ENCODE measurements at regions not wholly inside any gene's neighbourhood (a gene's known extent, or its start where the extent isn't known, plus 50 kb on each side); places are given as distances from the start of the nearest gene placed in this dataset.

DNA sequence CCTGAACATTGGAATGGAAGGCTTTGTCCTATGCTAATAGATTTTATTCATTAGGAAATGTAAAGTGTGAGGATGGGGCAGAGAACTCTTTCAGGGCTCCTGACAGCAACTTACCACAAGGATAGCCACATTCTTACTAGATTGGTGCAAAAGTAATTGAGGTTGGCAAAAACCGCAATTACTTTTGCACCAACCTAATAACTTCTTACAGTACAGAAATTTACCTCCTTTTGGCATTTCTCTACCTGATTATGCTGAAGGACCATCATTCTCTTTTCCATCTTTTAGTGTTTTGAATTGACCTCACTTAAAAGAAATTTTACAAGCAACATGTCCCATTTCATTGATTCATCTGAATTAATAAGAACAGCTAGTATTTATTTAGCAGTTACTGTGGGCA, 109.2 kb upstream of the AP1S2 start:
- H3K9me2 ChIP-seq = no peaks in the 10 kb centered on the region
- no peak overlapping the region for H3K4me2 ChIP-seq
- no peaks in the 10 kb centered on the region; the same call in 1 of the 2 replicates for H3K9me3 ChIP-seq
- CTCF ChIA-PET = no interaction called here
- H4K20me1 ChIP-seq (ENCODE audit: insufficient read depth) = no peaks in the 10 kb centered on the region
- POLR2A ChIA-PET = no interaction called here
- no peak overlapping the region for H3K4me3 ChIP-seq (ENCODE audit: low read depth in 2 of 2, low read length in 1 of 2)
- no peaks in the 10 kb centered on the region for H3K36me3 ChIP-seq (replicated peaks in 1 of 2; ENCODE audit: control insufficient read depth in 1 of 2, insufficient read depth in 2 of 2, low read length in 1 of 2)
- DNase-seq = no peak
- no peak overlapping the region for H3K27ac ChIP-seq (ENCODE audit: low read depth in 2 of 2, low read length in 1 of 2)
- no peak overlapping the region for H2AFZ ChIP-seq (ENCODE audit: low read depth)
- no peak overlapping the region for H3K9ac ChIP-seq
- WGBS (ENCODE audit: low lambda C conversion rate) = 39% methylated on average over 1 of the region's 1 CpG
- H3K79me2 ChIP-seq (ENCODE audit: insufficient read depth) = no peaks in the 10 kb centered on the region
- H3K27me3 ChIP-seq (ENCODE audit: insufficient read depth) = no peaks in the 10 kb centered on the region
- H3K4me1 ChIP-seq (ENCODE audit: control insufficient read depth in 1 of 2, insufficient read depth in 2 of 2, low read depth in 1 of 2, low read length in 1 of 2) = no peaks in the 10 kb centered on the region
- TF ChIP-seq ELF1 (IDR thresholded peaks at IDR 0.05) = no peak
- no peak for TF ChIP-seq EZH2phosphoT487 (IDR thresholded peaks at IDR 0.05; ENCODE audit: borderline replicate concordance, low read depth)
- no peak for TF ChIP-seq TEAD4 (IDR thresholded peaks at IDR 0.05; ENCODE audit: borderline replicate concordance, insufficient read depth)
- TF ChIP-seq, protein P1, sequence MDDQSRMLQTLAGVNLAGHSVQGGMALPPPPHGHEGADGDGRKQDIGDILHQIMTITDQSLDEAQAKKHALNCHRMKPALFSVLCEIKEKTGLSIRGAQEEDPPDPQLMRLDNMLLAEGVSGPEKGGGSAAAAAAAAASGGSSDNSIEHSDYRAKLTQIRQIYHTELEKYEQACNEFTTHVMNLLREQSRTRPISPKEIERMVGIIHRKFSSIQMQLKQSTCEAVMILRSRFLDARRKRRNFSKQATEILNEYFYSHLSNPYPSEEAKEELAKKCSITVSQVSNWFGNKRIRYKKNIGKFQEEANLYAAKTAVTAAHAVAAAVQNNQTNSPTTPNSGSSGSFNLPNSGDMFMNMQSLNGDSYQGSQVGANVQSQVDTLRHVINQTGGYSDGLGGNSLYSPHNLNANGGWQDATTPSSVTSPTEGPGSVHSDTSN (IDR thresholded peaks at IDR 0.05) = no peak
- no peak for TF ChIP-seq SMC3 (IDR thresholded peaks at IDR 0.05; ENCODE audit: low read depth, low read length)
- no peak for TF ChIP-seq FOXM1 (IDR thresholded peaks at IDR 0.05; ENCODE audit: low read depth)
- no peak for TF ChIP-seq JUND (IDR thresholded peaks at IDR 0.05)
- no peak for TF ChIP-seq TAF1 (IDR thresholded peaks at IDR 0.05; ENCODE audit: borderline replicate concordance, low read depth, low read length)
- TF ChIP-seq, protein P2, sequence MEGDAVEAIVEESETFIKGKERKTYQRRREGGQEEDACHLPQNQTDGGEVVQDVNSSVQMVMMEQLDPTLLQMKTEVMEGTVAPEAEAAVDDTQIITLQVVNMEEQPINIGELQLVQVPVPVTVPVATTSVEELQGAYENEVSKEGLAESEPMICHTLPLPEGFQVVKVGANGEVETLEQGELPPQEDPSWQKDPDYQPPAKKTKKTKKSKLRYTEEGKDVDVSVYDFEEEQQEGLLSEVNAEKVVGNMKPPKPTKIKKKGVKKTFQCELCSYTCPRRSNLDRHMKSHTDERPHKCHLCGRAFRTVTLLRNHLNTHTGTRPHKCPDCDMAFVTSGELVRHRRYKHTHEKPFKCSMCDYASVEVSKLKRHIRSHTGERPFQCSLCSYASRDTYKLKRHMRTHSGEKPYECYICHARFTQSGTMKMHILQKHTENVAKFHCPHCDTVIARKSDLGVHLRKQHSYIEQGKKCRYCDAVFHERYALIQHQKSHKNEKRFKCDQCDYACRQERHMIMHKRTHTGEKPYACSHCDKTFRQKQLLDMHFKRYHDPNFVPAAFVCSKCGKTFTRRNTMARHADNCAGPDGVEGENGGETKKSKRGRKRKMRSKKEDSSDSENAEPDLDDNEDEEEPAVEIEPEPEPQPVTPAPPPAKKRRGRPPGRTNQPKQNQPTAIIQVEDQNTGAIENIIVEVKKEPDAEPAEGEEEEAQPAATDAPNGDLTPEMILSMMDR (IDR thresholded peaks at IDR 0.05) = no peak
- H3F3A ChIP-seq (replicated peaks; ENCODE audit: insufficient read depth) = no peaks in the 10 kb centered on the region

DNA sequence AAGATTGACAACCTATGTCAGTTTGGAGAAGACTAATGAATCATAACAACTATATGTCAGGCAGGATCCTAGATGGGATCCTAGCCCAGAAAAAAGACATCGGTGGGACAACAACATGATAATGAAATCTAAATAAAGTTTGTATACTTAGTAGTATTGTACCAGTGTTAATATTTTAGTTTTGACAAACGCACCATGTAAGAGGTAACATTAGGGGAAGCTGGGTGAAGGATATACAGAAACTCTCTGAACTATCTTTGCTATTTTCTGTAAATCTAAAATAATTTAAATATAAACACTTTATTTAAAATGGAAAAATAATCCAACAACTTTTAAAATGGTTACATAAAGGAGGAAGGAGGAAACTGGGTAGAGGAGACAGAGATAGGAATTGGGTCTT, 105.6 kb upstream of the AP1S2 start:
- Histone ChIP-seq H3K36me3 (replicated peaks in 1 of 2; ENCODE audit: control insufficient read depth in 1 of 2, insufficient read depth in 2 of 2, low read length in 1 of 2) (no peaks in the 10 kb centered on the region), H3K9ac (no peak overlapping the region), H2AFZ (ENCODE audit: low read depth) (no peak overlapping the region), H3K4me1 (ENCODE audit: control insufficient read depth in 1 of 2, insufficient read depth in 2 of 2, low read depth in 1 of 2, low read length in 1 of 2) (no peaks in the 10 kb centered on the region), H3K4me2 (no peak overlapping the region), H4K20me1 (ENCODE audit: insufficient read depth) (no peaks in the 10 kb centered on the region), H3K4me3 (ENCODE audit: low read depth in 2 of 2, low read length in 1 of 2) (no peak overlapping the region), H3F3A (replicated peaks; ENCODE audit: insufficient read depth) (no peaks in the 10 kb centered on the region), H3K79me2 (ENCODE audit: insufficient read depth) (no peaks in the 10 kb centered on the region), H3K27ac (ENCODE audit: low read depth in 2 of 2, low read length in 1 of 2) (no peak overlapping the region), H3K9me2 (no peaks in the 10 kb centered on the region), H3K9me3 (no peaks in the 10 kb centered on the region), H3K27me3 (ENCODE audit: insufficient read depth) (no peaks in the 10 kb centered on the region)
- 35% methylated on average over 2 of the region's 2 CpGs for WGBS (ENCODE audit: low lambda C conversion rate)
- no peak for DNase-seq
- CTCF ChIA-PET = no interaction called here
- POLR2A ChIA-PET = no interaction called here
- TF ChIP-seq RXRA (IDR thresholded peaks at IDR 0.05; ENCODE audit: borderline replicate concordance, low read depth) (no peak), NRF1 (IDR thresholded peaks at IDR 0.05; ENCODE audit: low read depth, low read length) (no peak), GATA2 (CRISPR knock-in tag; IDR thresholded peaks at IDR 0.05) (no peak), GABPA (IDR thresholded peaks at IDR 0.05; ENCODE audit: low read depth) (no peak), RAD21 (IDR thresholded peaks at IDR 0.05; ENCODE audit: low read length) (no peak), NFIC (IDR thresholded peaks at IDR 0.05; ENCODE audit: borderline replicate concordance) (no peak), CHD2 (IDR thresholded peaks at IDR 0.05; ENCODE audit: low read length, partially characterized antibody) (no peak), SMC3 (IDR thresholded peaks at IDR 0.05; ENCODE audit: low read depth, low read length) (no peak), MXI1 (IDR thresholded peaks at IDR 0.05; ENCODE audit: low read depth, low read length) (no peak), TEAD4 (IDR thresholded peaks at IDR 0.05; ENCODE audit: borderline replicate concordance, insufficient read depth) (no peak), YY1 (IDR thresholded peaks at IDR 0.05; ENCODE audit: low read depth) (no peak)
- TF ChIP-seq, protein P3, sequence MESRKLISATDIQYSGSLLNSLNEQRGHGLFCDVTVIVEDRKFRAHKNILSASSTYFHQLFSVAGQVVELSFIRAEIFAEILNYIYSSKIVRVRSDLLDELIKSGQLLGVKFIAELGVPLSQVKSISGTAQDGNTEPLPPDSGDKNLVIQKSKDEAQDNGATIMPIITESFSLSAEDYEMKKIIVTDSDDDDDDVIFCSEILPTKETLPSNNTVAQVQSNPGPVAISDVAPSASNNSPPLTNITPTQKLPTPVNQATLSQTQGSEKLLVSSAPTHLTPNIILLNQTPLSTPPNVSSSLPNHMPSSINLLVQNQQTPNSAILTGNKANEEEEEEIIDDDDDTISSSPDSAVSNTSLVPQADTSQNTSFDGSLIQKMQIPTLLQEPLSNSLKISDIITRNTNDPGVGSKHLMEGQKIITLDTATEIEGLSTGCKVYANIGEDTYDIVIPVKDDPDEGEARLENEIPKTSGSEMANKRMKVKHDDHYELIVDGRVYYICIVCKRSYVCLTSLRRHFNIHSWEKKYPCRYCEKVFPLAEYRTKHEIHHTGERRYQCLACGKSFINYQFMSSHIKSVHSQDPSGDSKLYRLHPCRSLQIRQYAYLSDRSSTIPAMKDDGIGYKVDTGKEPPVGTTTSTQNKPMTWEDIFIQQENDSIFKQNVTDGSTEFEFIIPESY (IDR thresholded peaks at IDR 0.05; ENCODE audit: borderline replicate concordance, low read depth) = no peak
- TF ChIP-seq, protein P4, sequence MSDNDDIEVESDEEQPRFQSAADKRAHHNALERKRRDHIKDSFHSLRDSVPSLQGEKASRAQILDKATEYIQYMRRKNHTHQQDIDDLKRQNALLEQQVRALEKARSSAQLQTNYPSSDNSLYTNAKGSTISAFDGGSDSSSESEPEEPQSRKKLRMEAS (IDR thresholded peaks at IDR 0.05; ENCODE audit: low read depth) = no peak
- TF ChIP-seq, protein P5, sequence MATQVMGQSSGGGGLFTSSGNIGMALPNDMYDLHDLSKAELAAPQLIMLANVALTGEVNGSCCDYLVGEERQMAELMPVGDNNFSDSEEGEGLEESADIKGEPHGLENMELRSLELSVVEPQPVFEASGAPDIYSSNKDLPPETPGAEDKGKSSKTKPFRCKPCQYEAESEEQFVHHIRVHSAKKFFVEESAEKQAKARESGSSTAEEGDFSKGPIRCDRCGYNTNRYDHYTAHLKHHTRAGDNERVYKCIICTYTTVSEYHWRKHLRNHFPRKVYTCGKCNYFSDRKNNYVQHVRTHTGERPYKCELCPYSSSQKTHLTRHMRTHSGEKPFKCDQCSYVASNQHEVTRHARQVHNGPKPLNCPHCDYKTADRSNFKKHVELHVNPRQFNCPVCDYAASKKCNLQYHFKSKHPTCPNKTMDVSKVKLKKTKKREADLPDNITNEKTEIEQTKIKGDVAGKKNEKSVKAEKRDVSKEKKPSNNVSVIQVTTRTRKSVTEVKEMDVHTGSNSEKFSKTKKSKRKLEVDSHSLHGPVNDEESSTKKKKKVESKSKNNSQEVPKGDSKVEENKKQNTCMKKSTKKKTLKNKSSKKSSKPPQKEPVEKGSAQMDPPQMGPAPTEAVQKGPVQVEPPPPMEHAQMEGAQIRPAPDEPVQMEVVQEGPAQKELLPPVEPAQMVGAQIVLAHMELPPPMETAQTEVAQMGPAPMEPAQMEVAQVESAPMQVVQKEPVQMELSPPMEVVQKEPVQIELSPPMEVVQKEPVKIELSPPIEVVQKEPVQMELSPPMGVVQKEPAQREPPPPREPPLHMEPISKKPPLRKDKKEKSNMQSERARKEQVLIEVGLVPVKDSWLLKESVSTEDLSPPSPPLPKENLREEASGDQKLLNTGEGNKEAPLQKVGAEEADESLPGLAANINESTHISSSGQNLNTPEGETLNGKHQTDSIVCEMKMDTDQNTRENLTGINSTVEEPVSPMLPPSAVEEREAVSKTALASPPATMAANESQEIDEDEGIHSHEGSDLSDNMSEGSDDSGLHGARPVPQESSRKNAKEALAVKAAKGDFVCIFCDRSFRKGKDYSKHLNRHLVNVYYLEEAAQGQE (IDR thresholded peaks at IDR 0.05; ENCODE audit: low read depth, low read length) = no peak
